Stimulated activated naive B cell treated with anti-CD40 and anti-IgM and Interleukin-4, amounts not matched to agents 10 μg/mL and 1 μg/mL and 100 μg/mL, for 72 hours (primary cell): ENCODE measurements at regions not wholly inside any gene's neighbourhood (a gene's known extent, or its start where the extent isn't known, plus 50 kb on each side); places are given as distances from the start of the nearest gene placed in this dataset.

Experiments used
- ATAC-seq, 2 donors: fragments of 150-1000 bp; cut with Tn5 transposase; replicated peaks; 2 replicates each; pipeline ENCODE4 v1.10.0; 2021; ENCODE audit warnings: moderate library complexity in 1 of 2
- DNase-seq: peaks from one replicate; pipeline ENCODE4 v3.0.0; 2021
- H3K27ac Mint-ChIP-seq: one replicate; pipeline ENCODE4 v1.8.0; 2022; ENCODE audit warnings: mild to moderate bottlenecking, mixed read lengths
- H3K27me3 Mint-ChIP-seq, 2 donors: one replicate each; pipeline ENCODE4 v1.8.0; 2022; ENCODE audit warnings: mixed read lengths in 2 of 2
- H3K36me3 Mint-ChIP-seq, 2 donors: one replicate each; pipeline ENCODE4 v1.8.0; 2022; ENCODE audit warnings: mixed read lengths in 2 of 2, mild to moderate bottlenecking in 1 of 2
- H3K4me1 Mint-ChIP-seq, 2 donors: one replicate each; pipeline ENCODE4 v1.8.0; 2022; ENCODE audit warnings: mixed read lengths in 2 of 2, mild to moderate bottlenecking in 1 of 2
- H3K4me3 Mint-ChIP-seq, 2 donors: one replicate each; pipeline ENCODE4 v1.8.0; 2022; ENCODE audit warnings: mild to moderate bottlenecking in 2 of 2, mixed read lengths in 2 of 2, moderate library complexity in 1 of 2
- H3K9me3 Mint-ChIP-seq, 2 donors: one replicate each; pipeline ENCODE4 v1.8.0; 2022; ENCODE audit warnings: mixed read lengths in 2 of 2, mild to moderate bottlenecking in 1 of 2

DNA sequence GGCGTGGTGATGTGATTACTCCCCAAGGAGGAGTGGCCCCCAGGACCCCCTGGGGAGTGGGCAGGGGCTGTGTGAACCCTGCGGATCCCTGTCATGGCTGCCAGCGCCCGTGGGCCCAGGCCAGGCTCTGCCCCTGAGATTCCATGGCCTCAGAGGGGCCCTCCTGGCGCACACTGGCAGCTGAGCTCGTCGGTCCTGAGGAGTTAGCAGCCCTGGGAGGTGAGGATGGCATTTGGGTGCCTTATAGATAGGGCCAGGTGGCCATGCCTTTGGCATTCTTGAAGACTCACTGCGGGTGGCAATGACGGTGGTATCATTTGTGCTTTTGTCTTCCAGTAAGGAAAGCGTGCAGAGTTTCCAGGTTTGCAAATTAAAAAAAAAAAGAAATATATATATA is 146.8 kb upstream of the GSE1 start:
- Mint-ChIP-seq H3K27me3 (peaks cover 35 to 64% of the 10 kb centered on the region in 2 donors), H3K36me3 (no peaks in the 10 kb centered on the region), H3K4me1 (peaks cover 10 to 20% of the 10 kb centered on the region in 2 donors), H3K4me3 (no peak overlapping the region), H3K9me3 (no peaks in the 10 kb centered on the region), H3K27ac (no peak overlapping the region)
- ATAC-seq = no peak
- no peak for DNase-seq

DNA sequence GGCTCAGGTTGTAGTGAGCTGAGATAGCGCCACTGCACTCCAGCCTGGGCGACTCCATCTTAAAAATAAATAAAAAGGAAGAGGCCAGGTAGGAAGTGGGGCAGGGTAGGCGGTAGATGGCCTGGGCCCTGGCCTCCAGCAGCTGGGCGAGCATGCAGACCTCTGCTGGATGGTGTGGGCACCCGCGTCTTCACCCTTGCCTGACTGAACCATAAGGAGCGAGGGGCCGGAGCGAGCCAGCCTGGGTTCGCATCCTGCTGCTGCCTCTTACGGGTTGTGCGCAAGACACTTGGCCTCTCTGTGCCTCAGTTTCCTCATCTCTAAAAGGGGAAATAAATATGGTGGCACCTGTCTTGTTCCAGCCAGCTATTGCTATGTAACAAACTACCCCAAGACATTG is 146.1 kb upstream of the GSE1 start:
- no peaks in the 10 kb centered on the region for H3K36me3 Mint-ChIP-seq
- peaks cover 6 to 13% of the 10 kb centered on the region in 2 donors for H3K4me1 Mint-ChIP-seq
- H3K27me3 Mint-ChIP-seq = peaks cover 34 to 57% of the 10 kb centered on the region in 2 donors
- ATAC-seq = no peak
- H3K4me3 Mint-ChIP-seq = no peak overlapping the region
- no peak for DNase-seq
- H3K27ac Mint-ChIP-seq = no peak overlapping the region
- H3K9me3 Mint-ChIP-seq = no peaks in the 10 kb centered on the region

DNA sequence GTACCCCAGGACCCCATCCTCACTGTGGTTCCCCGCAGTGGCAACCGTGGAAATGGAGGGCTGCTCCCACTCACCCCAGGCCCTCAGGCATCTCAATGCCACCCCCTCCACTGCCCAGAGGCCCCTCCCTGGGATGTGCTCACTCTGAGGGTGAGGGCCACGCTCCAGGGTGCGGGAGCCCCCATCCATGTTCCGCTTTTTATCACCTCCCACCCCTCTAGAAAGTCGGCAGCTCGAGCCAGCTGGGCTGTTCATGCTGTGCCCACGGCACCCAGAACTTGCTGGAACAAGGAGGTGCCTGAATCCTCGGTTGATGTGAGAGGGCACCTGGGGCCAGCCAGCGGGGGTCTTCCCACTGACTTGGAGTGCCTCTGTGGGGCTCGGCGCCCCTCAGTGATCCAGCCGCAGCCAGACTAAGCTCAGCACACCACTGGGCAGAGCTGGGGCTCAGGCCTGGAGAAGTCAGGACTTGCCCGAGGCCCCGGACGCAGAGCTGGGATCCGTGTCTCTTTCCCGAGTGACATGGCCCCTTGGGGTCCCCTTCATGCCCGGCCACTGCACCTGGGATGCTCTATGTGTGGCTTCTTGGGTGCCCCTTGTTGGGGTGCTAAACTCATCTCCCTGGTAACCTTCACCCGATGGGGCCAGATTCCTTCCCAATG is 143.1 kb upstream of the GSE1 start:
- H3K27ac Mint-ChIP-seq = no peak overlapping the region
- ATAC-seq = no peak
- H3K27me3 Mint-ChIP-seq = peaks cover 38 to 57% of the 10 kb centered on the region in 2 donors
- peaks cover 0 to 2% of the 10 kb centered on the region in 2 donors for H3K36me3 Mint-ChIP-seq
- H3K9me3 Mint-ChIP-seq = no peaks in the 10 kb centered on the region
- no peak for DNase-seq
- H3K4me3 Mint-ChIP-seq = no peak overlapping the region
- H3K4me1 Mint-ChIP-seq = peaks cover 0 to 4% of the 10 kb centered on the region in 2 donors

DNA sequence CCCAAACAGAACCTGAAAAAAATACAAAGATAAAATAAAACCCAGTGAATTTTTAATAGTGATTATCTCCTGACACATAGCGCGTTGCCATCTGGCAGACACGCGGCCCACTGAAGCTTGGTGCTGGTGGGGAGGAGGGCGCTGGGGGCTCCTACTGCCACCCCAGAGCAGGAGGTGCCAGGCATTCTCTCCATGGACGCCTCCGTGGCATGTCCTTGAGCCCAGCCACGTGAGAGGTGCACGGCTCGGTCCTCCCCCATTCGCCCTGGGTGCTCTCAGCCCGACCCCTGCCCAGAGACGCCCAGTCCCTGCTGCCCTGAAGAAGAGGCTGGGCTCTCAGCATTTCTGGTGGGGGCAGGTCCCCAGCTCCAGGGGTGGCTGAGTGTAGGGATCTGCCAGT is 142.2 kb upstream of the GSE1 start:
- no peaks in the 10 kb centered on the region for H3K9me3 Mint-ChIP-seq
- no peak overlapping the region for H3K4me3 Mint-ChIP-seq
- no peak for ATAC-seq
- H3K27ac Mint-ChIP-seq = no peak overlapping the region
- peaks cover 38 to 52% of the 10 kb centered on the region in 2 donors for H3K27me3 Mint-ChIP-seq
- H3K36me3 Mint-ChIP-seq = peaks cover 0 to 2% of the 10 kb centered on the region in 2 donors
- DNase-seq = no peak
- peaks cover 0 to 4% of the 10 kb centered on the region in 2 donors for H3K4me1 Mint-ChIP-seq

DNA sequence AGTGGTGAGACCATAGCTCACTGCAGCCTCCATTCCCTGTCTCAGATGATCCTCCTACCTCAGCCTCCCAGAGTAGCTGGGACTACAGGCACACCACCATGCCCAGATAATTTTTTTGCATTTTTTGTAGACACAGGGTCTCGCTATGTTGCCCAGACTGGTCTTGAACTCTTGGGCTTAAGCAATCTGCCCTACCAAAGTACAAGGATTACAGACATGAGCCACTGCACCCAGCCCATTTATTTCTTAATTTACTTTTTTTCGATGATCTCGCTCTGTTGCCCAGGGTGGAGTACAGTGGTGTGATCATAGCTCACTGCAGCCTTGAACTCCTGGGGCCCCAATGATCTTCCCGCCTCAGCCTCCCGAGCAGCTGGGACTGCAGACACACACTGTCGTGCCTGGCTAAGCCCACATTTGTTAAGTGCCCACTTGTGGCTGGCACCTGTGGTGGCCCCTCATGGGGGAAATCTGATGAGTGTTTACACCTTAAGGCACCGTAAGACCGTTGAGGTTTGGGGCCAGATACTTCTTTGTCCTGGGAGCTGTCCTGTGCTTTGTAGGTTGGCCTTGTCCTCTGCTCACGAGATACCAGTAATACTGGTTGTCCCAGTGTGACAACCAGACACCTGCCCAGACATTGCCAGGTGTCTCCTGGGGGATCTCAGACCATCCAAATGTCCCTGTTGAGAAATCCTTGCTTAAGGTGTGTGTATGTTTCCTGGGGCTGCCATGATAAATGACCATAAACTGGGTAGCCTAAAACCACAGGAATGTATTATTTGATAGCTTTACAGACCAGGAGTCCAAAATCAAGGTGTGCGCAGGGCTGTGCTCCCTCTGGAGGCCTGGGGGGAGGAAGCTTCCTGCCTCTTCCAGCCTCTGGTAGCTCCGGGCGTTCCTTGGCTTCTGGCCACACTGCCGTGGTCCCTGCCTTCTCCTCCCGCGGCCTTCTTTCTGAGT is 141.4 kb upstream of the GSE1 start:
- Mint-ChIP-seq H3K27ac (no peak overlapping the region), H3K4me3 (no peak overlapping the region), H3K36me3 (peaks cover 0 to 2% of the 10 kb centered on the region in 2 donors), H3K27me3 (peaks cover 41 to 52% of the 10 kb centered on the region in 2 donors), H3K4me1 (peaks cover 0 to 4% of the 10 kb centered on the region in 2 donors), H3K9me3 (no peaks in the 10 kb centered on the region)
- DNase-seq = no peak
- no peak for ATAC-seq

DNA sequence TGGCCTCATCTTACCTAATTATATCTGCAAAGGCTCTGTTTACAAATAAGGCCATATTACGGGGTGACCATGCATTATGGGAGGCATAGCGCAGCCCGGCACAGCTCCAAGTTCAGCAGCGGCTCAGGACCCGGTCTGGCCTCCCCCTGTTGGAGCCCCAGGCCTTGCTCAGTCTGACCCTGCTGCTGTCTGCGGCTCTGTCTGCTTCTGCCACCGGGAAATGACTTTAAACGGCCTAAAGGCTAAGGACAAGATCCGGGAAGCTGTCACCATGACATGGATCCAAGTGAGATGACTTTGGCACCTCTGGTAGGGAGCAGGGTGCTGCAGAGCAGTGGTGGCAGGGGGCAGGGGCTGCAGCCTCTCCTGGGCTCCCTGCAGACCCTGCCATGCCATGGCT is 140.6 kb upstream of the GSE1 start:
- H3K9me3 Mint-ChIP-seq = no peaks in the 10 kb centered on the region
- no peak overlapping the region for H3K27ac Mint-ChIP-seq
- peaks cover 0 to 2% of the 10 kb centered on the region in 2 donors for H3K36me3 Mint-ChIP-seq
- DNase-seq = no peak
- peaks cover 38 to 49% of the 10 kb centered on the region in 2 donors for H3K27me3 Mint-ChIP-seq
- no peak for ATAC-seq
- H3K4me3 Mint-ChIP-seq = no peak overlapping the region
- peaks cover 0 to 4% of the 10 kb centered on the region in 2 donors for H3K4me1 Mint-ChIP-seq

DNA sequence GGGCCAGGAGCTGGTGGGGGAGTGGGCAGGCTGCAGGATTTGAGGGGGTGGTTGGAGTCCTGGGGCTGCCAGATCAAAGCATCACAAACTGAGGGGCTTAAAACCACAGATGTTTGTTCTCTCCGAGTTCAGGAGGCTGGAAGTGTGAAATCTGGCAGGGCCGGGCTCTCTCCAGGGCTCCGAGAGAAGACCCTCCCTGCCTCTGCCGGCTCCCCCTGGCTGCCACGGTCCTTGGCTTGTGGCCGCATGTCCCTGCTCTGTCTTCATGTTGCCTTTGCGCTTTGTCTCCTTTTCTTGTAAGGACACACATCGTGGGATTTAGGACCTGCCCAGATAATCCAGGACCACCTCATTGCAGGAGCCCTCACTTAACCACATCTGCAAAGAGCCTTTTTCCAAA is 139.8 kb upstream of the GSE1 start:
- DNase-seq (no peak), ATAC-seq (no peak)
- Mint-ChIP-seq H3K9me3 (no peaks in the 10 kb centered on the region), H3K36me3 (peaks cover 0 to 2% of the 10 kb centered on the region in 2 donors), H3K4me1 (peaks cover 0 to 4% of the 10 kb centered on the region in 2 donors), H3K27ac (no peak overlapping the region), H3K4me3 (no peak overlapping the region), H3K27me3 (peaks cover 42 to 48% of the 10 kb centered on the region in 2 donors)

DNA sequence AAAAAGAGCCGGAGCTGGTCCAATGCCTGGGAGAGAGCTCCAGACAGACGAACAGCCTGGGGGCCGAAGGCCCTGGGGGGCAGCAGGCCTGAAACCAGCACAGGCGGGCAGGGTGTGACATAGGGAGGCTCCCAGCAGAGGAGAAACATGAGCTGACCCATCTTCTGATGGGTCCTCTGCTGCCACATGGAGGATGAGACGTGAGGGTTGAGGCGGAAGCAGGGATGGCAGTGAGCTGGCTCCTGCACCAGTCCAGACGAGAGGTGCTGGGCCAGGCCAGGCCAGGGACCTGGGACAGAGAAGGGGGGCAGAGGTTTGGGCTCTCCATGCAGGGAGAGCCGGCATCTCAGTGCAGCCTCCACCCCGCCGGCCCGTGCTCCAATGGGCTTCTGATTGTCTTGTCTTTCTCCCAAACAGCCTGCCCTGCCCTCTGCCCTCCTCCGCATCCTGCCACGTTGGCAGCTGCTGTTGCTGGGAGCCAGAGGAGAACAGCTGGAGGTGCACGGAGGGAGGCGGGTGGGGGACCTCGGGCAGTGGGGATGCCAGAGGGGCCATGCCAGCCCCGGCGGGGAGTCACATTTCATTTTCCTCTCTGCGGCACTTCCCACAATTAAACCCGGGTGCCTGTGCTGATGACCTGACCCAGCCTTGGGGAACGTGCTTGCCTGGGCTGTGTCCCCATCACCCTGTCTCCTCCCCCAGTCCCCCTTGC is 139.1 kb upstream of the GSE1 start:
- Mint-ChIP-seq H3K27ac (no peak overlapping the region), H3K9me3 (no peaks in the 10 kb centered on the region), H3K4me1 (peaks cover 0 to 4% of the 10 kb centered on the region in 2 donors), H3K36me3 (peaks cover 0 to 2% of the 10 kb centered on the region in 2 donors), H3K27me3 (peaks cover 42 to 45% of the 10 kb centered on the region in 2 donors), H3K4me3 (no peak overlapping the region)
- ATAC-seq (no peak), DNase-seq (no peak)

DNA sequence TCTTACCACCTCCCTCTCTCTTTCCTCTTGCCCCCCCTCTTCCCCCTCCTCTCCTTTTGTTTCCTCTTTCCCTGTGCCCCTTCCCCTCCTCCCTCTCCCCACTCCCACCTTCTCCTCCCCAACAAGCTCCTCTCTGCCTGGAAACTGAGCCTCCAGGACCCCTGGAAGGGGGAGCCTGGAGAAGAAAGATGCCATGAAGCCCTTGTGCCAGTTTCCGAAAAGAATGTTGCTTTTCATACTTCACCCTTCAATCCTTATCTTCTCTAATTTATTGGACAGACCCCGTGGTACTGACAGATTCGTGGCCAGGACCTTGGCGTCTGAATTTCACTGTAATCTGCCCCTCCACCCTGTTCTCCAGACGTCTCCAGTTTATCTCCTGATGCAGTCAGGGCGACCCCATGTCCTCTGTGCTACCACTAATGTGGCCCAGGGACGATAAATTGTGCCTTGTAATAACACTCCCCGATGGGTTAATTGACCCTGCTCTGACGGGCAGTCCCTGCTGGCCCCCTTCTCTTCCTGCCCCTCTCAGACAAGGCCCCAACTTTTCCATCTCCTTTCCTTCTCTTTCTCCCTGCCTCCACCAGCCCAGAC is 138.4 kb upstream of the GSE1 start:
- no peak for DNase-seq
- Mint-ChIP-seq H3K4me3 (no peak overlapping the region), H3K4me1 (peaks cover 3 to 4% of the 10 kb centered on the region in 2 donors), H3K27me3 (peaks cover 41 to 42% of the 10 kb centered on the region in 2 donors), H3K36me3 (peaks cover 0 to 2% of the 10 kb centered on the region in 2 donors), H3K9me3 (no peaks in the 10 kb centered on the region), H3K27ac (no peak overlapping the region)
- no peak for ATAC-seq

DNA sequence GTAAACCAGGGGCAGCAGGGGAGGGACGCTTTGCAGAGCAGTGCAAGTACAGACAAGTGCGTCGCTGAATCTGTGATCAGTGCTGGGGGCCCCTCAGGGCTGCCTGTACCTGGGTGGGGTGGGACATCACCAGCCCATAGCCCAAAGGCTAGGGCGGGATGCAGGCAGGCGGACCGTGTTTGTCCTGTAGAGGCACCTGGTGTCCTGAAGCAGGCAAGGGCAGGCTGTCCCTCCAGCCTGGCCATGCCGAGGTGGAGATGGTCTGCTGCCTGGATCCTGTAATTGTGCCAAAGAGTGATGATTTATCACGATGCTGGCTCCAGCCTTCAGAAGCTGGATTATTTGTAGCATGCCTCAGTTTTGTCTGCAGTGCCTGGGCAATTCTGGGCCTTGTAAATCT is 137.9 kb upstream of the GSE1 start:
- Mint-ChIP-seq H3K27me3 (peaks cover 39 to 42% of the 10 kb centered on the region in 2 donors), H3K4me3 (no peak overlapping the region), H3K9me3 (no peaks in the 10 kb centered on the region), H3K36me3 (peaks cover 0 to 2% of the 10 kb centered on the region in 2 donors), H3K27ac (no peak overlapping the region), H3K4me1 (peaks cover 7% of the 10 kb centered on the region in 2 donors)
- ATAC-seq (no peak), DNase-seq (no peak)

DNA sequence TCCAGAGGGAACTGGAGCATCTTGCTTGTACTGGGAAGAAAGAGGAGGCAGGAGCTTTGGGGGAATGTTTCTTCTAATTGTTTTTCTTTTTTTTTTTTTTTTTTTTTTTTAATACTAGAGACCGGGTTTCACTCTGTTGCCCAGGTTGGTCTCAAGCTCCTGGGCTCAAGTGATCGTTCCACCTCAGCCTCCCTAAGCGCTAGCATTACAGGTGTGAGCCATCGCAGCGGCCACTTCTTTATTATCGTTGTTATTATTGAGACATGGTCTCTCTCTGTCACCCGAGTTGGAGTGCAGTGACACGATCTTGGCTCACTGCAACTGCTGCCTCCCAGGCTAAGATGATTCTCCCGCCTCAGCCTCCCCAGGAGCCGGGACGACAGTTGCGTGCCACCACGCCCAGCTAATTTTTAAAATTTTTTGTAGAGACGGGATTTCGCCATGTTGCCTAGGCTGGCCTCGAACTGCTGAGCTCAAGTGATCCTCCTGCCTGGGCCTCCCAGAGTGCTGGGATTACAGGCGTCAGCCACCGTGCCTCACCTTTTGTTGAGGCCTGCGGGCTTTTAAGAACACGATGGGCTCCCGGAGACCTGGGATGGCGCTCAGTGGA is 137.3 kb upstream of the GSE1 start:
- H3K4me3 Mint-ChIP-seq = no peak overlapping the region
- peaks cover 12 to 13% of the 10 kb centered on the region in 2 donors for H3K4me1 Mint-ChIP-seq
- ATAC-seq = no peak
- H3K36me3 Mint-ChIP-seq = peaks cover 0 to 2% of the 10 kb centered on the region in 2 donors
- no peak for DNase-seq
- no peak overlapping the region for H3K27ac Mint-ChIP-seq
- H3K27me3 Mint-ChIP-seq = peaks cover 40 to 42% of the 10 kb centered on the region in 2 donors
- no peaks in the 10 kb centered on the region for H3K9me3 Mint-ChIP-seq

DNA sequence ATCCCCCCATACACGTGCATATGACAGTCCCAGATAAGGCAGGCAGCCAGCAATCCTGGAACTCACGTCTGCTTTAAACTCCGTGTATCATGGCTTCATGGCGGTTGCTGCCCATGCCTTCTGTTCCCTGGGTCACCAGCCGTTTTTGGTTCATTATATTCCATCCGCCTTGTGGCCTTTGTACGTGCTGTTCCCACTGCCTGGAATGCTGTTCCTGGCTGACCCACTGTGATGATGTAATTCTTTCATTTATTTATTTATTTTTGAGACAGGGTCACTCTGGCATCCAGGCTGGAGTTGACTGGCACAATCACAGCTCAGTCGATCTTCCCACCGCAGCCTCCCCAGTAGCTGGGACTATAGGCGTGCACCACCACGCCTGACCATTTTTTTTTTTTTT is 136.7 kb upstream of the GSE1 start:
- H3K27ac Mint-ChIP-seq = no peak overlapping the region
- no peaks in the 10 kb centered on the region for H3K9me3 Mint-ChIP-seq
- H3K4me1 Mint-ChIP-seq = peaks cover 18 to 19% of the 10 kb centered on the region in 2 donors
- peaks cover 0 to 2% of the 10 kb centered on the region in 2 donors for H3K36me3 Mint-ChIP-seq
- peaks cover 46 to 48% of the 10 kb centered on the region in 2 donors for H3K27me3 Mint-ChIP-seq
- DNase-seq (no peak), ATAC-seq (no peak)
- H3K4me3 Mint-ChIP-seq = no peak overlapping the region

DNA sequence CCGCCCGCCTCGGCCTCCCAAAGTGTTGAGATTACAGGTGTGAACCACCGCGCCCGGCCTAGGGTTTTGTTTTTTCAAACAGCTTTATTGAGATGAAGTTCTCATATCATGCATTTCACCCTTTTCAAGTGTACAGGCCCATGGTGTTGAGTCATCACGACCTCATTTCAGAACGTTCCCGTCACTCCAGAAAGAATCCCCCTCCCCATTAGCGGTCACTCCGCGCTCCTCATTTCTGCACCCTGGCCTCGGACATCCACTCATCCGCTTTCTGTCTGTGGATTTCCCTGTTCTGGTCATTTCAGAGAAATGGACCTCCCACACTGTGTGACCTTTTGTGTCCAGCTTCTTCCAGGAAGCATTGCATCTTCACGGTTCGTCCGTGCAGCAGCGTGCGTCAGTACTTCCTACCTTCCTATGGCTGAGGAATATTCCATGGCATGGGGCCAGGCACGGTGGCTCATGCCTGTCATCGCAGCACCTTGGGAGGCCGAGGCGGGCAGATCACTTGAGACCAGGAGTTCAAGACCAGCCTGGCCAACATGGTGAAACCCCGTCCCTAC is 135.2 kb upstream of the GSE1 start:
- ATAC-seq (no peak), DNase-seq (no peak)
- Mint-ChIP-seq H3K36me3 (peaks cover 0 to 2% of the 10 kb centered on the region in 2 donors), H3K27me3 (peaks cover 41 to 42% of the 10 kb centered on the region in 2 donors), H3K4me1 (peaks cover 20 to 22% of the 10 kb centered on the region in 2 donors), H3K27ac (no peak overlapping the region), H3K4me3 (no peak overlapping the region), H3K9me3 (no peaks in the 10 kb centered on the region)
